Large intestine (tissue), 3 donors: ENCODE measurements at regions not wholly inside any gene's neighbourhood (a gene's known extent, or its start where the extent isn't known, plus 50 kb on each side); places are given as distances from the start of the nearest gene placed in this dataset.

Source experiments
- DNase-seq, 2 donors: peaks; one replicate each; pipeline versions ENCODE4 v3.0.0 to v3.0.0-alpha.2; 2013
- H3K27ac ChIP-seq: one replicate; pipeline ENCODE4 v1.5.1; 2013; ENCODE audit warnings: low read length
- H3K27me3 ChIP-seq: 2 replicates; pipeline ENCODE4 v1.6.1; 2013; ENCODE audit warnings: low read length; ENCODE audit not compliant: control insufficient read depth, insufficient read depth
- H3K36me3 ChIP-seq: 2 replicates; pipeline ENCODE4 v1.6.1; 2013; ENCODE audit warnings: low read length; ENCODE audit not compliant: control insufficient read depth, insufficient read depth
- H3K4me1 ChIP-seq: one replicate; pipeline ENCODE4 v1.6.1; 2013; ENCODE audit warnings: low read length; ENCODE audit not compliant: control insufficient read depth, insufficient read depth
- H3K4me3 ChIP-seq: one replicate; pipeline ENCODE4 v1.5.1; 2013; ENCODE audit warnings: low read length
- H3K9me3 ChIP-seq: one replicate; pipeline ENCODE4 v1.6.1; 2013; ENCODE audit warnings: mild to moderate bottlenecking, low read depth, low read length, moderate library complexity; ENCODE audit not compliant: control insufficient read depth
- WGBS: methylation state at CpG from one replicate; pipeline ENCODE4 v1.1.5; 2013; ENCODE audit warnings: low lambda C conversion rate; ENCODE audit not compliant: insufficient coverage; 5-methylcytosine and 5-hydroxymethylcytosine counted together

GRCh38 chr11:26229981-26230380, 101.9 kb upstream of the ANO3 start:
- H3K36me3 ChIP-seq: no peaks in the 10 kb centered on the region
- no peak overlapping the region for H3K27ac ChIP-seq
- no peak overlapping the region for H3K4me3 ChIP-seq
- no peaks in the 10 kb centered on the region for H3K4me1 ChIP-seq
- no peaks in the 10 kb centered on the region for H3K9me3 ChIP-seq
- H3K27me3 ChIP-seq: no peaks in the 10 kb centered on the region
- no peak for DNase-seq

- no peaks in the 10 kb centered on the region for H3K9me3 ChIP-seq
- WGBS: 100% methylated on average over 1 of the region's 3 CpGs
- no peak overlapping the region for H3K27ac ChIP-seq
- no peaks in the 10 kb centered on the region for H3K4me1 ChIP-seq
- no peak overlapping the region for H3K4me3 ChIP-seq
- no peak for DNase-seq
- no peaks in the 10 kb centered on the region for H3K27me3 ChIP-seq
- H3K36me3 ChIP-seq: no peaks in the 10 kb centered on the region
Measured at GRCh38 chr11:26231252-26231661, 100.7 kb upstream of the ANO3 start.

GRCh38 chr11:26234451-26234850, 97.5 kb upstream of the ANO3 start:
- Histone ChIP-seq H3K9me3 (no peaks in the 10 kb centered on the region), H3K27me3 (no peaks in the 10 kb centered on the region), H3K4me3 (no peak overlapping the region), H3K4me1 (no peaks in the 10 kb centered on the region), H3K27ac (no peak overlapping the region), H3K36me3 (no peaks in the 10 kb centered on the region)
- WGBS: 100% methylated on average over 1 of the region's 1 CpG
- DNase-seq: no peak

- Histone ChIP-seq H3K36me3 (no peaks in the 10 kb centered on the region), H3K4me3 (no peak overlapping the region), H3K27me3 (no peaks in the 10 kb centered on the region), H3K9me3 (no peaks in the 10 kb centered on the region), H3K27ac (no peak overlapping the region), H3K4me1 (no peaks in the 10 kb centered on the region)
- no peak for DNase-seq
Measured at GRCh38 chr11:26243426-26243825, 88.5 kb upstream of the ANO3 start.

GRCh38 chr11:26244207-26244606, 87.7 kb upstream of the ANO3 start:
- no peak overlapping the region for H3K4me3 ChIP-seq
- no peaks in the 10 kb centered on the region for H3K4me1 ChIP-seq
- no peaks in the 10 kb centered on the region for H3K27me3 ChIP-seq
- H3K9me3 ChIP-seq: no peaks in the 10 kb centered on the region
- H3K27ac ChIP-seq: no peak overlapping the region
- no peaks in the 10 kb centered on the region for H3K36me3 ChIP-seq
- DNase-seq: no peak
- WGBS: no CpG with 5 or more reads among the region's 2 CpGs

- H3K36me3 ChIP-seq: no peaks in the 10 kb centered on the region
- no peak overlapping the region for H3K27ac ChIP-seq
- no peaks in the 10 kb centered on the region for H3K9me3 ChIP-seq
- no peak overlapping the region for H3K4me3 ChIP-seq
- DNase-seq: no peak
- no peaks in the 10 kb centered on the region for H3K27me3 ChIP-seq
- WGBS: 90% methylated on average over 1 of the region's 1 CpG
- no peaks in the 10 kb centered on the region for H3K4me1 ChIP-seq
Measured at GRCh38 chr11:26245046-26245445, 86.9 kb upstream of the ANO3 start.

- no peak for DNase-seq
- H3K4me1 ChIP-seq: no peaks in the 10 kb centered on the region
- no peak overlapping the region for H3K27ac ChIP-seq
- no peaks in the 10 kb centered on the region for H3K36me3 ChIP-seq
- no peaks in the 10 kb centered on the region for H3K9me3 ChIP-seq
- no peaks in the 10 kb centered on the region for H3K27me3 ChIP-seq
- H3K4me3 ChIP-seq: no peak overlapping the region
Measured at GRCh38 chr11:26247340-26247739, 84.6 kb upstream of the ANO3 start.

GRCh38 chr11:26248661-26249060, 83.3 kb upstream of the ANO3 start:
- H3K4me3 ChIP-seq: no peak overlapping the region
- no peaks in the 10 kb centered on the region for H3K4me1 ChIP-seq
- H3K9me3 ChIP-seq: no peaks in the 10 kb centered on the region
- 100% methylated on average over 1 of the region's 8 CpGs for WGBS
- H3K27ac ChIP-seq: no peak overlapping the region
- H3K27me3 ChIP-seq: no peaks in the 10 kb centered on the region
- DNase-seq: no peak
- no peaks in the 10 kb centered on the region for H3K36me3 ChIP-seq

GRCh38 chr11:26254378-26254777, 77.6 kb upstream of the ANO3 start:
- H3K27ac ChIP-seq: no peak overlapping the region
- no peaks in the 10 kb centered on the region for H3K4me1 ChIP-seq
- 80% methylated on average over 1 of the region's 1 CpG for WGBS
- H3K27me3 ChIP-seq: no peaks in the 10 kb centered on the region
- no peak overlapping the region for H3K4me3 ChIP-seq
- H3K36me3 ChIP-seq: no peaks in the 10 kb centered on the region
- H3K9me3 ChIP-seq: no peaks in the 10 kb centered on the region
- DNase-seq: no peak

GRCh38 chr11:26263769-26264168, 68.2 kb upstream of the ANO3 start:
- H3K4me1 ChIP-seq: no peaks in the 10 kb centered on the region

GRCh38 chr11:26264266-26264665, 67.7 kb upstream of the ANO3 start:
- H3K4me3 ChIP-seq: no peak overlapping the region
- DNase-seq: no peak

More at GRCh38 chr11:26263769-26264168, 68.2 kb upstream of the ANO3 start:
- DNase-seq: no peak
- Histone ChIP-seq H3K9me3 (no peaks in the 10 kb centered on the region), H3K4me3 (no peak overlapping the region), H3K27ac (no peak overlapping the region), H3K36me3 (no peaks in the 10 kb centered on the region), H3K27me3 (no peaks in the 10 kb centered on the region)

More at GRCh38 chr11:26264266-26264665, 67.7 kb upstream of the ANO3 start:
- H3K9me3 ChIP-seq: no peaks in the 10 kb centered on the region
- H3K27ac ChIP-seq: no peak overlapping the region
- no peaks in the 10 kb centered on the region for H3K27me3 ChIP-seq
- no peaks in the 10 kb centered on the region for H3K36me3 ChIP-seq
- no peaks in the 10 kb centered on the region for H3K4me1 ChIP-seq
